NCI-H2171 treated with DMSO at 0.1 percent for 48 hours (cell line): ENCODE measurements at regions not wholly inside any gene's neighbourhood (a gene's known extent, or its start where the extent isn't known, plus 50 kb on each side); places are given as distances from the start of the nearest gene placed in this dataset.

Experiments used
- DNase-seq: peaks from one replicate; lab custom pipeline; 2025; lab: John Stamatoyannopoulos, UW

DNA sequence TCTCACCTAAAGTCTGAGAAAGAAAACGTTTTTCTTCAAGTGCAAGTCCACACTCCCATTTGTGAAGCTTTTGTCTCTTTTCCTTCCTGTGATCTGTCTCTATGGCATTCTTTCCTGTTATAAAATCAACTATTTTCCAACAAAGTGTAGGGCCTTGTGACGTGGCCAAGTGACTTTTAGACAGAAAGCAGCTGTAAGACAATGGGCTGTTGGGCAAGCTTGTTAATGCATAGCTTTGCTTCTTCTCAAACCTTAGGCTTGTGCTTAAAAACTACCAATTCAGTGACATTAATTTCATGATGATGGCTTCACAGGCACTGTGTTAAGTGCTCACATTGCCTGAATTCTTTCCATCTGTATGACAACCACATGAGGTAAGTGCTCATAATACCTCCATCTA, 83.5 kb downstream of the VCY1B start:
- DNase-seq, result no peak

DNA sequence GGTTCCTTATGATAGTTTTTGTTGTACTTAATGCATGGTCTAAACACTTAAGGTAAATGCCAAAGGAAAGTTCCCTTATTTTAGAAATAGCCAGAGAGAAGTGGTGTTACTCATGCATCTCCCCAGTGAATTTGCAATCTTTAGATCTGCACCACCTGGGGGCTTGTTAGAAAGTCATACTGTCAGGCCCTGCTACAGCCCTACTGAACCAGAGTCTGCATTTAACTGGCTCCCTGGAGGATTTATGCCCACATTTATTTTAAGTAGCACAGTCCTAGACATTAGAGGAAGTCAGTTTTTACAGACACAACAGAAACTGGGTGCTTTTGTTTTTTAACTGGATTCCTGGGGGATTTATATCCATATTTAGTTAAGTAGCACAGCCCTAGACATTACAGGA, 89.6 kb downstream of the VCY1B start:
- DNase-seq, result peak; percentile 22

DNA sequence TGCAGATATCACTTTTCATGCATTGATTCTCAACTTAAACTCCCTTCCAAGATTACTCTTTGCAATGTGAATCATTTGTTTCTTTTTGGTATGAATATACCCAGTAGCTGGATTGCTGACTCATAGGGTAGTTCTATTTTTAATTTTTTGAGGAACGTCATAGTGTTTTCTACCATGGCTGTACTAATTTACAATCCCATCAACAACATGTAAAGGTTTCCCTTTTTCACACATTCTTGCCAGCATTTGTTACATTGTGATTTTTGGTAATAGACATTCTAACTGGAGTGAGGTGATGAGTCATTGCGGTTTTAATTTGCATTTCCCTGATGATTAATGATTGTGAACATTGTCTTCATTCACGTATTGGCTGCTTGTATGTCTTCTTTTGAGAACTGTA, 126.7 kb downstream of the VCY1B start:
- DNase-seq, result no peak

DNA sequence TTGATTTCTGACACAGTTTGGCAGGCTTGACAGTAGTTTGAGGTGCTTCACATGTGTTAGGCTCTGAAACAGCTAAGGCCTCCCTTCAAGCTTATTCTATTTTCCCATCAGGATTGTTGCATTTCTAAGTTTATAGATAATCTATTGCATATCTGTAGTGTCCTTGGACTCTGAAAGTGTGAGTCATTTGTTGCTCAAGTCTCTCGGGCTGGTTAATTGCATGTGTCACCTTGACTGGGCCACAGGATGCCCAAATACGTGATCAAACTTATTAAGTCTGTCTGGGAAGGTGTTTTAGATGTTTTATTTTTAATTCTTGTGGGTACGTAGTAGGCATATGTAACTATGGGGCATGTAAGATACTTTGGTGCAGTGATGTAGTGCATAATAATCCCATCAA, 166.0 kb downstream of the VCY1B start:
- no peak for DNase-seq

DNA sequence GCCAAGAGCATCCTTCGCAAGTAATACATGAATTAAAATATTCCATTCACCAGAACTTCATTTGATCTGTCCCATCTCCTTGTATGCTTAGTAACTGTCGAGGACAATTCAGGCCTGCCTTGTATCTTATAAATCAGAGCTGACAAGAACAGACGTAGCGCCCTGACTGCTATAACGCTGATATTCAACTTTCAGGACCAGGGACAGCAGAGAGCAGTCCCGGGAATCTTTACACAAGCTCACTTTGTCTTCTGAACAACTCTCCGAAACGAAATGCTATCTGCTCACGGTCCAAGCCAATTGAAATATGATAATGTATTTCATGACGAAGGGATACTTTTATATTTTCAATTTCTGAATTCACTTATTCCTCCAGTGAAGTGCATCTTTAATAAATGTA, 175.7 kb downstream of the VCY1B start:
- no peak for DNase-seq

DNA sequence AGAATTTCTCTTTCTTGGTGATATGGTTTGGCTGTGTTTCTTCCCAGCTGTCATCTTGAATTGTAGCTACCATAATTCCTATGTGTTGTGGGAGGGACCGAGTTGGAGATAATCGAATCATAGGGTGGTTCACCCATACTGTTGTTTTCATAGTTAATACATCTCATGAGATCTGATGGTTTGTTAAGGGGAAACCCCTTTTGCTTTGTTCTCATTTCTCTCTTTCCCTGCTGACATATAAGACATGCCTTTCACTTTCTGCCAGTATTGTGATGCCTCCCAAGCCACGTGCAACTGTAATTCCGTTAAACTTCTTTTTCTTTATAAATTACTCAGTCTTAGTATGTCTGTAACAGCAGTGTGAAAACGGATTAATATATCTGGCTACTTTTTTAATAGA, 179.0 kb downstream of the VCY1B start:
- no peak for DNase-seq

DNA sequence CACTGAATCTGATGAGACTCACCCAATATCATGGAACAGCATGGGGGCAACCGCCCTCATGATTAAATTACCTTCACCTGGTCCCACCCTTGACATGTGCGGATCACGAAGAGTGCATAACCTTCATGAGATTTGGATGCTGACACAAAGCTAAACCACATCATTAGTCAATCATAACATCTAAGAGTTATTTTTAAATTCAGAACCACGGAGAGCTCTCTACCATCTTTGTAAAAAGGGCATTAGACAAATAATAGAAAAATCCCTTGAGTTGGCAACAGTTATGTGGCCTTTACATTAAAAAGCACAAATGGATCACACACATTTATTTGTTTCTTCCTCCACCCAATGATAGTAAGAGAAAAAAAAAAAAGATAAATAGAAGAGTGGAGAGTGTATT, 182.2 kb downstream of the VCY1B start:
- DNase-seq, result no peak

DNA sequence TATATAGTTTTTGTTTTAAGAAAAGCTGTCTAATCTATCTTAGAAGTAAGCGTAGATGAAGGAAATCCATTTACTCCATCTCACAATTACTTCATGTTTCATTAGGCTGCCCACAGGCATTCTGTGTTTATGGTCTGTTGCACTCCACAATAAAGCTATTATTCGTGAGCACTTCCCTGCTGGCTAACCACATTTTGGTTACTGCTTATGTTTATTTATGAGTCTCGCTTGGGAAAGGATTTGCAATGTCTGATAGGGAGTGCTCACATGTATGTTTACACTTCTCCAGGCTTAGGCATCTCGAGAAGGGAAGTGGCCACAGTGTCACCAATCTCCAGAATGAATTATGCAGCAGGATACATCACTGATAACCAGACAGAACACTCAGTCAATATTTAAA, 190.9 kb downstream of the VCY1B start:
- no peak for DNase-seq

DNA sequence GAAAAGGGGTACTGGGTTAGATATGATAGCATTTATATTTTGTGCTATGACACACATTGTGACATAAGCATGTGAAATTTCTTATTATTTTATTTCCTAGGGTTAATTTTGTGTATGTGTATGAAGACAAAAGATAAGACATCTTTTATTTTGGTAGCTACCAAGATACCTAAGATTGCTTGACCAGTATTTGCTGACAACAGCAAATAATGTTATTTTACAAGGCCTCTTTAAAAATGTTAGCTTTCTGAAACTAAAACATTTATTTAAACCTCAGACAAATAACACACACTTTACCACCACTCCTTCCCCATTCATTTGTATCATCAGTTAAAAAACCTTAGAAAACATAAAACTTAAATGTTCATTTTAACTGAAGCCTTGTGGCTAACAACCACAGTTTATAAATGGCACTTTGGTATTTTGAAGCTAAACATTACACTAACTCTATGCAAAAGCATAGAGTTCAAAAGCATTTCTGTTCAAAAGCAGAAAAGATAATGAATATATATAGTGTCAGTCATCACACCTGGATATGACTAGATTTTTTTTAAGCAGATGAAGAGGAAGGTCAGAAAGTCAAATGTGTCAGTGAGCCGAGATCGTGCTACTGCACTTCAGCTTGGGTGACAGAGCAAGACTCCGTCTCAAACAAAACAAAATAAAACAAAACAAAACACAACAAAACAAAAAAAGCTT, 193.0 kb downstream of the VCY1B start:
- no peak for DNase-seq

DNA sequence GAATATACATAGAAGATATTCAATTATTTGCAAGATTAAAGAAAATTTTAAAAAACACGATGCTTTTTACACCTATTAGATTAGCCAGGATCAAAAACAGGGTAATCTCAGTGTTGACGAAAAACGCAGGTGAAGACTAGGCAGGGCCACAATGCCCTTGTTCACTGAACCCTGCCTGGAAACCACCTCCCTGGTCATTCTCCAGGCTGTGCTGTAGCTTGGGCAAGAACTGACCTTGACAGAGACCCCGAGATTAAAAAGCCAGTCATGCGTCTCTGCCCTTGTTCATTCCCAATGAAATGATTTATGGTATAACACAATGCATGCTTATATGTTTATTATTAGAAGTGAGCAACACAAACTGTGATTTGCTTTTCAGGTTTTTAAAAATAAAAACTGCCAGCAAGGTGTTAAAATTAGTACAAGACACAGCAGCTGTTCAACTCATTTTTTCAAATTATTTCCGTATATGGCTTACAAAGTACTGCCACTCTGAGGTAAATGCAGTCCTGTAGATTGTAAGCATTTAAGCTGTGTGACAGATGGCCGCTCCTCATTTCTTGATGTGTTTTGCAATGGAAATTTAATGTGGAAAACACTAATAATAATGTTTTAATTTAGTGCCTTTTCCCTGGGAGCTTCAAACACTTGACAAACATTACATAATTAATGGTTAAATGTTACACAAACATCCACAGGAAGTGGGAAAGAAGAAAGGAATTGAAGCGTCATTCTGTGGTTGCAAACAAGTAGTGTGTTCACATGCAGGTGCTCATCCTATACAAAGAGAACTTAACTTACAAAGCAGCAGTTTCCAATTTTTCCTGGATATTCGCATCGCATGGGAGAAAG, 200.2 kb downstream of the VCY1B start:
- peak; percentile 73 for DNase-seq

DNA sequence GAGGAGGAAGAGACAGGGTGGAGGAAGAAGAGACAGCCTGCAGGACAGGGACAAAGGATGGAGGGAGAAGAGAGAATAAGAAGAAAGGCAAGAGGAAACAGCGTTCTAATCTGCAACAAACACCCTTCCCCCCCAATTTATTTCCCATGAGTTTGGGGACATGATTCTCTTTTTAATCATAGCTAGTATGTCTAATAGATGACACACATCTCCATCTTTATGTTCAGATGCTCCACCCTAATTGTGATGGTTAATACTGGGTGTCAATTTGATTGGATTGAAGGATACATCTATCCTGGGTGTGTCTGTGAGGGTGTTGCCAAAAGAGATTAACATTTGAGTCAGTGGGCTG, 200.8 kb downstream of the VCY1B start:
- DNase-seq, result no peak

DNA sequence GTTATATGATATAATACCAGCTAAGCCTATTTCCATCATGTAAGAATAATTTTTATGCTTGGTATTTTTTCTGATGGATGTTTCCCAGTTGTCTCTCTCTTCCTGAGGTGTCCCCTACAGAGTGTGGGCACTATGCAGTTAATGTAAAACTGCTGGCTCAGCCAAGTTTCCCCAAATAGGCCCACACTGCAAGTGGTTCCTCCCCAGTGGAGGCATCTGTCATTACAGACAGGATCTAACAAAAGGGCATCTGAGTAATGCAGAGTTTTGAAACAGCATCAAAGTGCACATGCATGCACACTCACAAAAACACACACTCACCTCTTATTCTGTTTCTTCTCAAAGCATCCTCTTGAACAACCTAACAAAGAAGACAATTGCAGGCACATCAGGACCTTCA, 221.0 kb downstream of the VCY1B start:
- DNase-seq, result no peak

DNA sequence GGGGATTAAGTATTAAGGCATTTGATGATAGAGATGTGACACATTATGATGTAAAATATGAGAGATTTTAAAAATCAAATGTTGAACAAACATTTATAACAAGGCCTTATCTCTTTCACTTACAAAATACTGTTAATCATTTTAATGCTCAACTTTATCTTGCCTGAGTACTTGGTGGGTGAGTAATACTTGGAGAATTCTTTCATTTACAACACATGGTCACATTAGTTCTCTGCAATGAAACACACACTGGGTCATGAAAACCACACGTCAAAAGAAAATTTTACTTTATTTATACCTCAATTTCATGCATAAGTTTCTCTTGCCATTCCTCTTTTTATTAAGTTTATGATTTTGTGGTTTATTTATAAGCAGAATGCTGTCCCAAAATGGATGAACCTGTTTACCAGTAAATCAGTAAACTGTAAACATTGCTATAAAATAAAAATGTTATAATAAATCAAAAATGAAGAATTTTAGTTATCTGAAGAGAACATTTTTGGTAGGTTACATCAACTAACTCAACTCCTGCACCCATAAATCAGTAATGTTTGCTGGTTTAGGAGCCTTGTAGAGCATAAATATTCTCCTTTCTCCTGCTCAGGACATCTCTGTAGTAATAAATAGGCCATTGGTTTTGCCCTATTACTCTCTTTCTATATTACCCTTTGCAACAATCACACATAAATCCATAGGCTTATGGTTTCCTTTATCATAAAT, 233.5 kb upstream of the NLGN4Y start:
- DNase-seq, result no peak

DNA sequence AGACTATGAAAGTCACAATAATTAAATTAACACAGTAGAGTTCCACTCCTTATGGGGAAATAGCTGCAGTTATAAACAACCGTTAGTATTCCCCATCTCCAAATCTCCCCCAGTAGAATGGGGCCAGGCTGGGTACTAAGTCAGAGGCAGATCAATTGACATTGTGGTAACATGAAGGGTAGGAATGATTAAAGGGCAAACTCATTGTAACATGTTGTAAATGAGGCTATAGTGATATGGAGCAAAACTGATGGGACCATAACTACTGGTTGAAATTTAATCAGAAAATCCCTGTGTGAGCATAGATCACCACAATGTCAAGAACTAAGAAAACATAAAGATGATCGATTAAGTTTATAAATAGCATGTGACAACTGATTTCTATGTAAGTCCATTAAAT, 231.9 kb upstream of the NLGN4Y start:
- no peak for DNase-seq

DNA sequence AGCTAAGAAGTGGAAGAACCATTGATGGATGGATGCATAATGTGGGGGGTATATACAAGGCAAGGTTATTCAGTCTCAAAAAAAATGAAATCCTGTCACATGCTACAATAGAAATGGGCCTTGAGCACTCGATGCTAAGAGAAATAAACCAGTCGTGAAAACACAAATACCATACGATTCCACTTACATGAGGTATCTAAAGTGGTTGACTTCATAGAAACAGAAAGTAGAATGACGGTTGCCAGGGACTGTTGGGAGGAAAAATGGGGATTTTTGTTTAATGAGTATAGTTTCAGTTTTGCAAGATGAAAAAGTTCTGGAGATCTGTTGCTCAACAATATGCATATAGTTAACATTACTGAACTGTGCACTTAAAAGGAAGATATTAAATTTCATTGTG, 223.6 kb upstream of the NLGN4Y start:
- no peak for DNase-seq

DNA sequence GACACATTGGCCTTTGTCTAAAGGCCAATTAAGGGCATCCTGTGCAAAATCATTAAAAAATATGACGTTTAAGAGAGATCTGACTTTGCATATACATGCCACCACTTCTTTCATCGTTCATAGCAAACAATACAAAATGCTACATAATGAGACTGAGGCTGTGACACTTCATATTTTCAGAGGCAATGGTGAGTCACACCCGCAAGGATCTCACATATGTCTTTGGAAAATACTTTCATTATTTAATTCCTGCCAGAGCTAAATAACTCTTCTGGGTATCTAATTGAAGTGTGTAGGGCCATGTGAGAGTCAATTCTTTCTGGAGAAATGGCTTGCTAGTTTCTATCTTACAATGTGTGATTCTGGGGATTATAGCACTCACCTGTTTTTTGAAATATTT, 222.8 kb upstream of the NLGN4Y start:
- no peak for DNase-seq

DNA sequence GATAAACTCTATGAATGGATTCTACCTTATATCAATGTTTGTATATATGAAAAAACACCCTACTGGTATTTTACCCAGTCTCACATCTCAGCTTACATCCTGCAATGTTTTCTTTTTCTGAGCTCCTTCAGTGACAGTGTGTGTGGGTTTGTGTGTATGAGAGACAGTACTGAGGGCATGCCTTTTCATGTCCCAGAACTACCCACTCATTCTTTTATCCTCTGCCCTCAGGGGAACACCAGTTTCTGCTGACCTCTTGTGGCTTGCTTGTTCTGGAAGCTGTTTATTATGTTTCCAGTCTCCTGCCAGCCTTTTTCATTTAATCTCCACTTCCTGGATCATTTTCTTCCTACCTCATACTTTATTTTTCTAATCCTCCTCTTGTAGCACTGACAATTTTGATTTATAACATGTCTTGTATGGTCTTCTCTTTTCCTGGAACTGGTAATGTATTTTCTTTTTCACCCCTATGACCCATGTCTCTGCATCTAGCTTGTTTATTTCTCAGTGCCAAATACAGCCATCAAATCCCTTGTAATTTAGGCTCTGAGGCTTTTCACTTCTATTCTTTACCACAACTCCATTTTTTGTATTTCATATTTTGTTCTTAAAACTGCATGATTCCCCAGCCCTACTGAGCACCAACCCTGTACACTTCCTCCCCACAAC, 195.5 kb upstream of the NLGN4Y start:
- DNase-seq, result peak; percentile 62

DNA sequence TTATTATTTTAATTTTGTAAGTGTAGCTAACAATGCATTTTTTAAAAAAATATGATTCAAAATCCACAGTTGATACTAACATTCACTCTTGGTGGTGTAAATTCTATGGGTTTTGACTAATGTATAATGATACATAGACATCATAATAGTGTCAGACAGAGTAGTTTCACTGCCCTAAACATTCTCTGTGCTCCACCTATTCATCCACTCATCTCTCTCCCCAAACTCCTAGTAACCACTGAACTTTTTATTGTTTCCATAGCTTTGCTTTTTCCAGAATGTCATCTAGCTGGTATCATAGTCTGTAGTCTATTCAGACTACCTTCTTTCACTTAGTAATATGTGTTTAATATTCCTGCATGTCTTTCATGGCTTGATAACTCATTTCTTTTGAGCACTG, 194.0 kb upstream of the NLGN4Y start:
- no peak for DNase-seq

DNA sequence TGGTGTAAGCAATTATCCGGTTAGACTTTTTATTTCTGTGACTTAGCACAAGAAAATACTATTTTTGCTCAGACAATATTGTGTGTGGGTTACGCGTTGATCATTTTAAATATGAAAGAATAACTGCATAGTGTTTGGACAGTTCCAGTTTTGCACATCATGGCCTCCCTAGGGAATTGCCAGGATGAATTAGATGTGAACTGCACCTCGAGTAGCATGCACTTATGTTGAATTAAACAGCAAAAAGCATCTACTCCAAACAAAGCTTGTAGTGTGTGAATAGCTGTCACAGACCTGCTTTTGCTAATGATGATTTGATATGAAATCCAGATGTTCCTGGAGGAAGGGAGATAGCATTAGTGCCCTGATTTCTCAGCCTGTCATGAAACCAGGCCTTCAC, 184.8 kb upstream of the NLGN4Y start:
- no peak for DNase-seq

DNA sequence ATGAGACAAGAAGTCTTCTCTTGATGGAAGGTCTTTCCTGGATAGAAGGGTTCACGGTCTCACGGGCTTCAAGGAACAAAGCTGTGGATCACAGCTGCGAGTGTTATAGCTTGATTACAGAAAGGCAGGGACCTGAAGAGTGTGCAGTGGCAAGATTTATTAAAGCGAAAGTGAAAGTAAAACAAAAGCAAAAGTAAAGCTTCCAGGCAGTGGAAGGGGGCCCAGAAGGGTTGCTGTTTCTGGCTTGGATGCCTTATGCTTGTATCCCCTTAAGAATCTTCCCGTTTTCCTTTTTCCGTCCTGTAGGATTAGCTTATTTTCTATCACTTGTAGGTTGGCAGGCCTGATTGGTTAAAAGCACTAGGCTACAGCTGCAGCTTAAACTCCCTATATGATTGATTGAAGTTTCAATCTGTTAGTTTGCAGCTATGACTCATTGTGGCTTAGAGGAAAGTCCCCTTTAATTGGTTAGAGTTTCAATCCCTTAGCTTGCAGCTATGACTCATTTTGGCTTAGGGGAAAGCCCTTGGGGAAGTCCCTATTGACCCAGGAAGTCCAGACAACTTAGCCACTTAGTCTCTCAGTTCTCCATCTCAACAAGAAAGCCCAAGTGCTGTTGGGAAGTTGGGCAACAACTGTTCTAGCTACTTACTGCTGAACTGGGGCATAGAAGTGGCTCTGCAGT, 183.7 kb upstream of the NLGN4Y start:
- DNase-seq, result no peak

DNA sequence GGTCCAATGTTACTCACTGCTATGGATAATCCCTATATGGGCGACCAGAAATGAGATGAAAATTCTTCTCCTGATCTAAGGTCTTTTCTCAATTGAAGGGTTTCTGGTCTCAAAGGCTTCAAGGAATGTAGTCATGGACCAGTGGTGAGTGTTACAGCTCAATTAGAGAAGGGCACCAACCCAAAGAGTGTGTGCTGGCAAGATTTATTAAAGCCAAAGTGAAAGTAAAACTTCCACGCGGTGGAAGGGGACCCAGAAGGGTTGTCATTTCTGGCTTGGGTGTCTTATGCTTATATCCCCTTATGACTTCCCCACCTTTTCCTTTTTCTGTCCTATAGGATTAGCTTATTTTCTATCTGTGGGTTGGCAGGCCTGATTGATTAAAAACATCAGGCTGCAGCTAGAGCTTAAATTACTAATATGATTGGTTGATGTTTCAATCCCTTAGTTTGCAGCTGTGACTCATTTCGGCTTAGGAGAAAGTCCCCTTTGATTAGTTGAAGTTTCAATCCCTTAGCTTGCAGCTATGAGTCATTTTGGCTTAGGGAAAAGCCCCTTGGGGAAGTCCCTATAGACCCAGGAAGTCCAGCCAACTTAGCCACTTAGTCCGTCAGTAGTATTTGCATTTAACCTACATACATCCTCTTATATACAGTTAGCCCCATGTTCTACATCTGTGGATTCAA, 179.5 kb upstream of the NLGN4Y start:
- DNase-seq, result no peak
